ENCODE measurements at regions not wholly inside any gene's neighbourhood (a gene's known extent, or its start where the extent isn't known, plus 50 kb on each side); places are given as distances from the start of the nearest gene placed in this dataset.

DNA sequence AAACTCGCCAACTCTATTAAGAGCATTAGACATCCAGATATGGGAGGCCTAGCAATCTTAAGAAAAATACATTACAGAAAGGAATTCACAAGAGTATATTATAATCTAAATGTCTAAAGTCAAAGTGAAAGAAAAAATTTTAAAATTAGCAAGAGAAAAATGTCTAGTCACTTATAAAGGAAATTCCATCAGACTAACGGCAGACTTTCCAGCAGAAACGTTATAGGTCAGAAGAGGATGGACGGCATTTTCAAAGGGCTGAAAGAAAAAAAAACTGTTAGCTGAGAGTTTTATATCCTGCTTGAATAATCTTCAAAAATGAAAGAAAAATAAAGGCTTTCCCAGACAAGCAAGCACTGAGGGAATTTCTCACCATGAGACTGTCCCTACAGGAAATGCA lies 269.0 kb downstream of the HDGFL1 start:
- no peak for TF ChIP-seq POLR2A (IDR thresholded peaks at IDR 0.05)
- TF ChIP-seq, protein P1, sequence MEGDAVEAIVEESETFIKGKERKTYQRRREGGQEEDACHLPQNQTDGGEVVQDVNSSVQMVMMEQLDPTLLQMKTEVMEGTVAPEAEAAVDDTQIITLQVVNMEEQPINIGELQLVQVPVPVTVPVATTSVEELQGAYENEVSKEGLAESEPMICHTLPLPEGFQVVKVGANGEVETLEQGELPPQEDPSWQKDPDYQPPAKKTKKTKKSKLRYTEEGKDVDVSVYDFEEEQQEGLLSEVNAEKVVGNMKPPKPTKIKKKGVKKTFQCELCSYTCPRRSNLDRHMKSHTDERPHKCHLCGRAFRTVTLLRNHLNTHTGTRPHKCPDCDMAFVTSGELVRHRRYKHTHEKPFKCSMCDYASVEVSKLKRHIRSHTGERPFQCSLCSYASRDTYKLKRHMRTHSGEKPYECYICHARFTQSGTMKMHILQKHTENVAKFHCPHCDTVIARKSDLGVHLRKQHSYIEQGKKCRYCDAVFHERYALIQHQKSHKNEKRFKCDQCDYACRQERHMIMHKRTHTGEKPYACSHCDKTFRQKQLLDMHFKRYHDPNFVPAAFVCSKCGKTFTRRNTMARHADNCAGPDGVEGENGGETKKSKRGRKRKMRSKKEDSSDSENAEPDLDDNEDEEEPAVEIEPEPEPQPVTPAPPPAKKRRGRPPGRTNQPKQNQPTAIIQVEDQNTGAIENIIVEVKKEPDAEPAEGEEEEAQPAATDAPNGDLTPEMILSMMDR (IDR thresholded peaks at IDR 0.05), result no peak
- TF ChIP-seq EP300 (IDR thresholded peaks at IDR 0.05), result no peak
- no peak for TF ChIP-seq POLR2AphosphoS5 (IDR thresholded peaks at IDR 0.05)
